B cell (primary cell): ENCODE measurements at regions not wholly inside any gene's neighbourhood (a gene's known extent, or its start where the extent isn't known, plus 50 kb on each side); places are given as distances from the start of the nearest gene placed in this dataset.

ENCODE experiments used
- ATAC-seq: fragments of 200-7000 bp; cut with Tn5 transposase; one replicate; pipeline ENCODE4 v1.10.0; 2021; ENCODE audit warnings: low read depth, mild to moderate bottlenecking, moderate number of reproducible peaks, moderate library complexity
- CTCF ChIA-PET: fragments of 350-600 bp; sonication (Branson Sonifier 250); formaldehyde crosslinking; loops from one replicate; lab custom pipeline; 2021; ENCODE audit warnings: antibody characterized with exemption, inconsistent platforms; lab: Charles Lee
- POLR2A ChIA-PET: fragments of 350-600 bp; sonication (Branson Sonifier 250); formaldehyde crosslinking; loops from one replicate; lab custom pipeline; 2021; ENCODE audit warnings: antibody characterized with exemption; lab: Charles Lee
- DNase-seq: peaks from one replicate; pipeline ENCODE4 v3.0.0; 2013
- H2AFZ ChIP-seq: 2 replicates; pipeline ENCODE4 v1.6.1; 2012; ENCODE audit warnings: mild to moderate bottlenecking, low read depth, low read length; ENCODE audit not compliant: insufficient read depth, poor library complexity, severe bottlenecking
- H3K27ac ChIP-seq, 2 donors: 1 replicate in 1 of 2; 2 replicates in 1 of 2; pipeline ENCODE4 v1.5.1; 2012 to 2013; ENCODE audit warnings: low read length in 2 of 2, mild to moderate bottlenecking in 2 of 2, moderate library complexity in 1 of 2
- H3K27me3 ChIP-seq, 4 experiments: fragments of 200-600 bp in 1 of 4; sonication (generic) in 1 of 4; replicated peaks in 1 of 4; 1 replicate in 2 of 4; 2 replicates in 2 of 4; pipeline versions ENCODE4 v1.6.1 to v1.7.0; 2013 to 2016; ENCODE audit warnings: low read length in 3 of 4, mild to moderate bottlenecking in 2 of 4, mixed read lengths in 1 of 4, moderate library complexity in 1 of 4; ENCODE audit not compliant: insufficient read depth in 4 of 4, control insufficient read depth in 3 of 4; ENCODE audit errors: control extremely low read depth in 1 of 4
- H3K36me3 ChIP-seq, 2 experiments: replicated peaks in 1 of 2; 1 replicate in 1 of 2; 2 replicates in 1 of 2; pipeline versions ENCODE4 v1.6.1 to v1.7.1; 2013; ENCODE audit warnings: low read length in 1 of 2; ENCODE audit not compliant: insufficient read depth in 2 of 2, control insufficient read depth in 1 of 2; ENCODE audit errors: control extremely low read depth in 1 of 2, extremely low read depth in 1 of 2
- H3K4me1 ChIP-seq, 2 donors: fragments of 200-600 bp in 1 of 2; sonication (generic) in 1 of 2; 1 replicate in 1 of 2; 2 replicates in 1 of 2; pipeline versions ENCODE4 v1.5.1 to v1.6.1; 2013 to 2017; ENCODE audit warnings: low read length in 2 of 2; ENCODE audit not compliant: control insufficient read depth in 2 of 2, insufficient read depth in 2 of 2
- H3K4me2 ChIP-seq: replicated peaks from 2 replicates; pipeline ENCODE3; 2012; ENCODE audit warnings: mild to moderate bottlenecking, low read depth, low read length; ENCODE audit not compliant: poor library complexity, severe bottlenecking
- H3K4me3 ChIP-seq, 5 experiments: fragments of 200-600 bp in 1 of 5; sonication (generic) in 1 of 5; 1 replicate in 3 of 5; 2 replicates in 2 of 5; pipeline versions ENCODE4 v1.5.1 to v1.7.0; 2011 to 2016; ENCODE audit warnings: low read length in 4 of 5, mild to moderate bottlenecking in 4 of 5, low read depth in 2 of 5, control low read depth in 1 of 5, moderate library complexity in 1 of 5; ENCODE audit not compliant: insufficient read depth in 1 of 5; ENCODE audit errors: control extremely low read depth in 1 of 5, extremely low read depth in 1 of 5
- H3K79me2 ChIP-seq: fragments of 200-600 bp; sonication (generic); one replicate; pipeline ENCODE4 v1.6.0; 2016; ENCODE audit warnings: low read length; ENCODE audit not compliant: control insufficient read depth, insufficient read depth
- H3K9ac ChIP-seq: fragments of 200-600 bp; sonication (generic); 2 replicates; pipeline ENCODE4 v1.6.1; 2017; ENCODE audit warnings: mild to moderate bottlenecking, low read length, moderate library complexity
- H3K9me3 ChIP-seq, 3 donors: one replicate each; pipeline versions ENCODE4 v1.6.1 to v1.7.1; 2013; ENCODE audit warnings: low read length in 2 of 3; ENCODE audit not compliant: control insufficient read depth in 2 of 3, insufficient read depth in 1 of 3; ENCODE audit errors: control extremely low read depth in 1 of 3
- H4K20me1 ChIP-seq: 2 replicates; pipeline ENCODE4 v1.6.0; 2012; ENCODE audit warnings: mild to moderate bottlenecking, low read length; ENCODE audit not compliant: insufficient read depth, control insufficient read depth, poor library complexity, severe bottlenecking
- H3K27ac Mint-ChIP-seq: one replicate; pipeline ENCODE4 v1.8.0; 2021; ENCODE audit warnings: mixed read lengths
- H3K27me3 Mint-ChIP-seq: one replicate; pipeline ENCODE4 v1.8.0; 2021; ENCODE audit warnings: mixed read lengths
- H3K4me1 Mint-ChIP-seq: one replicate; pipeline ENCODE4 v1.8.0; 2021; ENCODE audit warnings: mixed read lengths
- H3K4me3 Mint-ChIP-seq: one replicate; pipeline ENCODE4 v1.8.0; 2021; ENCODE audit warnings: mixed read lengths
- H3K9me3 Mint-ChIP-seq: one replicate; pipeline ENCODE4 v1.8.0; 2022; ENCODE audit warnings: mixed read lengths; ENCODE audit not compliant: insufficient read depth
- EZH2 ChIP-seq: IDR thresholded peaks from 2 replicates; pipeline ENCODE4 v1.6.1; 2012; ENCODE audit warnings: borderline replicate concordance, low read depth, mild to moderate bottlenecking, moderate library complexity, low read length; ENCODE audit not compliant: insufficient read depth, poor library complexity, severe bottlenecking
- WGBS: methylation state at CpG from one replicate; pipeline ENCODE4 v1.1.5; 2013; ENCODE audit warnings: missing lambda C conversion rate; ENCODE audit not compliant: insufficient coverage; 5-methylcytosine and 5-hydroxymethylcytosine counted together
- intact Hi-C: fragments of 100-400 bp; cut with micrococcal nuclease; formaldehyde crosslinking; loops from one replicate; pipeline ENCODE4 v1.10.0; 2022
- TF ChIP-seq, protein P1 (sequence below): fragments of 200-600 bp; IDR thresholded peaks from one replicate; pipeline ENCODE4 v1.8.0; 2022; ENCODE audit warnings: antibody characterized with exemption, mild to moderate bottlenecking

DNA sequence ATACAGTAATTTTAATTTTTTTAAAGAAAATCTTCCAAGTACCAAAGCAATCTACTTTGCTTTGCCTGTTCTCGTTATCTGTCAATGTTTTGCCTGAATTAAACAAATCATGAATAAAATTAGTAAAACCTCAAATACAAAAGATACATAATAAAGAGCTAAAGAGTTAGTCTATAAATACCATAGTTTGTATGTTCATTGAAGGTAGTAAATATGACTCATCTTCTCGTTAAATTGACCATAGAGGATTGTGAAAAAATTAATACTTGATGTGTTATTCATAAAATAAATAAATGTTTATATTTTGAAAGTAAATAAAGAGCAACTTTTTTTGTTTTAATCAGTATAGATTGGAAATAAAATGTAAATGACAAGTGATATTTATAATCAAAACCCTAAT lies 246.5 kb upstream of the PLSCR5 start:
- Histone ChIP-seq H3K27me3 (no peaks in the 10 kb centered on the region), H3K4me1 (no peaks in the 10 kb centered on the region), H2AFZ (no peak overlapping the region), H3K9ac (no peak overlapping the region), H3K4me3 (no peak overlapping the region), H3K36me3 (no peaks in the 10 kb centered on the region), H3K27ac (no peak overlapping the region), H3K79me2 (no peaks in the 10 kb centered on the region), H4K20me1 (no peaks in the 10 kb centered on the region), H3K9me3 (peaks cover 0 to 3% (median 0%) of the 10 kb centered on the region in 3 donors), H3K4me2 (no peak overlapping the region)
- CTCF ChIA-PET, result no interaction called here
- POLR2A ChIA-PET, result no interaction called here
- DNase-seq (no peak), ATAC-seq (no peak)
- no peaks in the 10 kb centered on the region for H3K9me3 Mint-ChIP-seq
- TF ChIP-seq, protein P1, sequence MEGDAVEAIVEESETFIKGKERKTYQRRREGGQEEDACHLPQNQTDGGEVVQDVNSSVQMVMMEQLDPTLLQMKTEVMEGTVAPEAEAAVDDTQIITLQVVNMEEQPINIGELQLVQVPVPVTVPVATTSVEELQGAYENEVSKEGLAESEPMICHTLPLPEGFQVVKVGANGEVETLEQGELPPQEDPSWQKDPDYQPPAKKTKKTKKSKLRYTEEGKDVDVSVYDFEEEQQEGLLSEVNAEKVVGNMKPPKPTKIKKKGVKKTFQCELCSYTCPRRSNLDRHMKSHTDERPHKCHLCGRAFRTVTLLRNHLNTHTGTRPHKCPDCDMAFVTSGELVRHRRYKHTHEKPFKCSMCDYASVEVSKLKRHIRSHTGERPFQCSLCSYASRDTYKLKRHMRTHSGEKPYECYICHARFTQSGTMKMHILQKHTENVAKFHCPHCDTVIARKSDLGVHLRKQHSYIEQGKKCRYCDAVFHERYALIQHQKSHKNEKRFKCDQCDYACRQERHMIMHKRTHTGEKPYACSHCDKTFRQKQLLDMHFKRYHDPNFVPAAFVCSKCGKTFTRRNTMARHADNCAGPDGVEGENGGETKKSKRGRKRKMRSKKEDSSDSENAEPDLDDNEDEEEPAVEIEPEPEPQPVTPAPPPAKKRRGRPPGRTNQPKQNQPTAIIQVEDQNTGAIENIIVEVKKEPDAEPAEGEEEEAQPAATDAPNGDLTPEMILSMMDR, result no peak
- TF ChIP-seq EZH2, result no peak
- no peaks in the 10 kb centered on the region for H3K27me3 Mint-ChIP-seq
- no peak overlapping the region for H3K27ac Mint-ChIP-seq
- no CpG with 5 or more reads among the region's 2 CpGs for WGBS
- H3K4me3 Mint-ChIP-seq, result no peak overlapping the region
- intact Hi-C loops, result no loop called here
- H3K4me1 Mint-ChIP-seq, result no peaks in the 10 kb centered on the region

DNA sequence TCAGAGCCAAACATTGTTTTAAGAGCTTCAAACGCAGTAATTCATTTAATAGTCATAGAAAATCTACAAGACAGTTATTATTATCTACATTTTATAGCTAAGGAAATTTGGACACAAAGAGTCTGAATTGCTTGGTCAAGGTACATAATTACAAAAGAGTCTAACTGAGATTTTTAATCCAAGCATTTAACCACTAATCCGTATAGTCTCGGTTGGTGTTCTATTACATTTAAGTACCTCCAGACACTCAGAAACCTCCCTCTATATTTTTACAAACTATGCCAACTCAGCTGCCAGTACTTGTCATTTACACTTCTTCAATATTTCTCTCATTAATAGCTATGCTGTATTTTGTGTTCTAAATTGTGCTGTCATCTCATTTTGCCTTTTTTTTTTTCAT lies 240.2 kb upstream of the PLSCR5 start:
- Histone ChIP-seq H3K4me2 (no peak overlapping the region), H3K36me3 (no peaks in the 10 kb centered on the region), H3K9ac (no peak overlapping the region), H3K27me3 (no peaks in the 10 kb centered on the region), H2AFZ (no peak overlapping the region), H3K79me2 (no peaks in the 10 kb centered on the region), H3K9me3 (peaks cover 0 to 4% (median 0%) of the 10 kb centered on the region in 3 donors), H3K27ac (no peak overlapping the region), H4K20me1 (no peaks in the 10 kb centered on the region), H3K4me3 (no peak overlapping the region), H3K4me1 (no peaks in the 10 kb centered on the region)
- CTCF ChIA-PET, result no interaction called here
- Mint-ChIP-seq H3K9me3 (no peaks in the 10 kb centered on the region), H3K4me3 (no peak overlapping the region), H3K4me1 (no peaks in the 10 kb centered on the region), H3K27me3 (no peaks in the 10 kb centered on the region), H3K27ac (no peak overlapping the region)
- WGBS, result no CpG with 5 or more reads among the region's 3 CpGs
- DNase-seq (no peak), ATAC-seq (no peak)
- POLR2A ChIA-PET, result no interaction called here
- intact Hi-C loops, result no loop called here
- TF ChIP-seq, protein P1, result no peak
- TF ChIP-seq EZH2, result no peak
